ENCODE measurements at regions not wholly inside any gene's neighbourhood (a gene's known extent, or its start where the extent isn't known, plus 50 kb on each side); places are given as distances from the start of the nearest gene placed in this dataset.

GRCh38 chr5:52673495-52673894, 114.2 kb upstream of the ITGA1 start:
- no peaks in the 10 kb centered on the region for H3K79me2 ChIP-seq (ENCODE audit: insufficient read depth, low read length)
- no peak overlapping the region; the same call in 1 of the 2 replicates for H2AFZ ChIP-seq (ENCODE audit: low read length)

GRCh38 chr5:52674815-52675545, 112.7 kb upstream of the ITGA1 start:
- Histone ChIP-seq H2AFZ (ENCODE audit: low read length) (no peak overlapping the region), H3K4me1 (ENCODE audit: insufficient read depth, low read length, poor library complexity, severe bottlenecking) (peaks cover 14% of the 10 kb centered on the region), H4K20me1 (ENCODE audit: insufficient read depth, low read length, poor library complexity, severe bottlenecking) (no peaks in the 10 kb centered on the region), H3K27me3 (ENCODE audit: insufficient read depth, low read length, poor library complexity, severe bottlenecking) (no peaks in the 10 kb centered on the region), H3K9me3 (ENCODE audit: insufficient read depth, low read depth, low read length) (no peaks in the 10 kb centered on the region), H3K36me3 (ENCODE audit: insufficient read depth, low read length) (no peaks in the 10 kb centered on the region), H3F3A (ENCODE audit: low read depth) (no peaks in the 10 kb centered on the region), H3K9ac (ENCODE audit: low read depth, low read length, poor library complexity, severe bottlenecking) (no peak overlapping the region), H3K79me2 (ENCODE audit: insufficient read depth, low read length) (no peaks in the 10 kb centered on the region), H3K4me3 (ENCODE audit: low read length, poor library complexity, severe bottlenecking) (no peak overlapping the region), H3K4me2 (ENCODE audit: low read depth, low read length, poor library complexity, severe bottlenecking) (no peak overlapping the region), H3K9me2 (replicated peaks; ENCODE audit: low read depth, low read length) (no peaks in the 10 kb centered on the region)
- TF ChIP-seq EZH2phosphoT487 (IDR thresholded peaks at IDR 0.05; ENCODE audit: borderline replicate concordance): no peak
- TF ChIP-seq CTCF (conservative IDR thresholded peaks at IDR 0.05; ENCODE audit: low read length): no peak

More at GRCh38 chr5:52673495-52673894, 114.2 kb upstream of the ITGA1 start:
- Histone ChIP-seq H3F3A (ENCODE audit: low read depth) (no peaks in the 10 kb centered on the region), H3K4me3 (ENCODE audit: low read length, poor library complexity, severe bottlenecking) (no peak overlapping the region), H3K9me3 (ENCODE audit: insufficient read depth, low read depth, low read length) (no peaks in the 10 kb centered on the region), H3K4me2 (ENCODE audit: low read depth, low read length, poor library complexity, severe bottlenecking) (peak overlapping the region; percentile 20), H3K27me3 (ENCODE audit: insufficient read depth, low read length, poor library complexity, severe bottlenecking) (no peaks in the 10 kb centered on the region), H3K9me2 (replicated peaks; ENCODE audit: low read depth, low read length) (no peaks in the 10 kb centered on the region), H3K4me1 (ENCODE audit: insufficient read depth, low read length, poor library complexity, severe bottlenecking) (peaks cover 14% of the 10 kb centered on the region), H3K36me3 (ENCODE audit: insufficient read depth, low read length) (no peaks in the 10 kb centered on the region), H4K20me1 (ENCODE audit: insufficient read depth, low read length, poor library complexity, severe bottlenecking) (no peaks in the 10 kb centered on the region), H3K9ac (ENCODE audit: low read depth, low read length, poor library complexity, severe bottlenecking) (no peak overlapping the region)
- TF ChIP-seq CTCF (conservative IDR thresholded peaks at IDR 0.05; ENCODE audit: low read length): no peak
- no peak for TF ChIP-seq EZH2phosphoT487 (IDR thresholded peaks at IDR 0.05; ENCODE audit: borderline replicate concordance)

- Histone ChIP-seq H3K4me2 (ENCODE audit: low read depth, low read length, poor library complexity, severe bottlenecking) (no peak overlapping the region), H3K9ac (ENCODE audit: low read depth, low read length, poor library complexity, severe bottlenecking) (no peak overlapping the region), H3K4me3 (ENCODE audit: low read length, poor library complexity, severe bottlenecking) (no peak overlapping the region), H3K79me2 (ENCODE audit: insufficient read depth, low read length) (no peaks in the 10 kb centered on the region), H2AFZ (ENCODE audit: low read length) (no peak overlapping the region), H3K27me3 (ENCODE audit: insufficient read depth, low read length, poor library complexity, severe bottlenecking) (no peaks in the 10 kb centered on the region), H4K20me1 (ENCODE audit: insufficient read depth, low read length, poor library complexity, severe bottlenecking) (no peaks in the 10 kb centered on the region), H3K4me1 (ENCODE audit: insufficient read depth, low read length, poor library complexity, severe bottlenecking) (no peaks in the 10 kb centered on the region), H3K9me2 (replicated peaks; ENCODE audit: low read depth, low read length) (no peaks in the 10 kb centered on the region), H3K9me3 (ENCODE audit: insufficient read depth, low read depth, low read length) (no peaks in the 10 kb centered on the region), H3F3A (ENCODE audit: low read depth) (no peaks in the 10 kb centered on the region), H3K36me3 (ENCODE audit: insufficient read depth, low read length) (no peaks in the 10 kb centered on the region)
- TF ChIP-seq EZH2phosphoT487 (IDR thresholded peaks at IDR 0.05; ENCODE audit: borderline replicate concordance): no peak
- TF ChIP-seq CTCF (conservative IDR thresholded peaks at IDR 0.05; ENCODE audit: low read length): no peak
Observed at GRCh38 chr5:52682492-52682891, 105.2 kb upstream of the ITGA1 start.

Measured in Loucy (cell line).